ENCODE measurements at regions not wholly inside any gene's neighbourhood (a gene's known extent, or its start where the extent isn't known, plus 50 kb on each side); places are given as distances from the start of the nearest gene placed in this dataset.
A peak's percentile ranks its signal among the peaks of the same experiment; 100 is the strongest.

DNA sequence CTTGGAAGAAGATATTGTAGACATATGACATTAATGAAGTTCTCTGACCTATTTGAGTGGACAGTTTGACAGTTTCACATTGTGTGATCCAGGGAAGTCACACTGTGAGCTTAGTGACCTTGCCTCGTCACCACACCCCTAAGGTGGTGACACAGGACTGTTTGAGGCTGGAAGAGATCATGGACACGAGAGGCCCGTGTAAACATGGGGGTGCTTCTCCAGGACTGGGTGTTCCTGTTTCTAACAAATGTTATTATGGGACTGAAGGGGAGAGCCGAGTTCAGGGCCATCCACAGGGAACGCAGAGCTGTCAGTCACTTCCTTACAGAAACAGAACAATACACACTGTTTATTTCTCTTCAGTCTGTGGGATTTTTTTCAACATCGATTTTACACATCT is 96.5 kb upstream of the DNAJC19 start:
- no peak for FAIRE-seq
- no peaks in the 10 kb centered on the region for H3K9me3 ChIP-seq (ENCODE audit: control insufficient read depth in 2 of 3, insufficient read depth in 1 of 3, low read length in 3 of 3)
- H3K9ac ChIP-seq (ENCODE audit: low read length in 3 of 3), result no peak overlapping the region
- H3K4me1 ChIP-seq (ENCODE audit: control insufficient read depth in 2 of 3, insufficient read depth in 2 of 3, low read depth in 1 of 3, low read length in 3 of 3), result no peaks in the 10 kb centered on the region
- intact Hi-C loops (cut with DNase I), result no loop called here
- no peak for DNase-seq
- no peak overlapping the region for H3K4me3 ChIP-seq (ENCODE audit: low read length in 3 of 3)
- no peaks in the 10 kb centered on the region for H3K36me3 ChIP-seq (ENCODE audit: control insufficient read depth in 2 of 3, insufficient read depth in 3 of 3, low read length in 3 of 3)
- no peak overlapping the region for H3K27ac ChIP-seq (ENCODE audit: low read depth in 2 of 2, low read length in 2 of 2)
- no peaks in the 10 kb centered on the region for H3K27me3 ChIP-seq (ENCODE audit: control insufficient read depth, insufficient read depth, low read length)
- TF ChIP-seq, protein P1, sequence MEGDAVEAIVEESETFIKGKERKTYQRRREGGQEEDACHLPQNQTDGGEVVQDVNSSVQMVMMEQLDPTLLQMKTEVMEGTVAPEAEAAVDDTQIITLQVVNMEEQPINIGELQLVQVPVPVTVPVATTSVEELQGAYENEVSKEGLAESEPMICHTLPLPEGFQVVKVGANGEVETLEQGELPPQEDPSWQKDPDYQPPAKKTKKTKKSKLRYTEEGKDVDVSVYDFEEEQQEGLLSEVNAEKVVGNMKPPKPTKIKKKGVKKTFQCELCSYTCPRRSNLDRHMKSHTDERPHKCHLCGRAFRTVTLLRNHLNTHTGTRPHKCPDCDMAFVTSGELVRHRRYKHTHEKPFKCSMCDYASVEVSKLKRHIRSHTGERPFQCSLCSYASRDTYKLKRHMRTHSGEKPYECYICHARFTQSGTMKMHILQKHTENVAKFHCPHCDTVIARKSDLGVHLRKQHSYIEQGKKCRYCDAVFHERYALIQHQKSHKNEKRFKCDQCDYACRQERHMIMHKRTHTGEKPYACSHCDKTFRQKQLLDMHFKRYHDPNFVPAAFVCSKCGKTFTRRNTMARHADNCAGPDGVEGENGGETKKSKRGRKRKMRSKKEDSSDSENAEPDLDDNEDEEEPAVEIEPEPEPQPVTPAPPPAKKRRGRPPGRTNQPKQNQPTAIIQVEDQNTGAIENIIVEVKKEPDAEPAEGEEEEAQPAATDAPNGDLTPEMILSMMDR (IDR thresholded peaks at IDR 0.05; ENCODE audit: borderline replicate concordance, extremely low read depth, insufficient read depth), result no peak

DNA sequence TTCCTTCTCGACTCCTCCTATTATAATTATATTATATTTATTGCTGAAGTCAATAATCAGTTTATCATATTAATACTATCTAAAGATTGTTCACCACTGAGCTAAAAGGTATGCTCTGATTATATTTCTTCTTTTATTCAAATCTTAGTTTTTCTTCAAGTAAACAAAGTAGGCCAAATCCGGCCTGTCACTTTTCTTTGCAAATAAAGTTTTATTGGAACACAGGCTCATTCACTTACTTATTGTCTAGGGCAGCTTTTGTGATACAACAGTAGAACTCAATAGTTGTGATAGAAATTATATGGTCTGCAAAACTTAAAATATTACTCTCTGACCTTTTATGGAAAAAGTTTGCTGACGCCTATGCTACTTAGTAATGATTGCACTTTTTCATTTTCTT is 92.4 kb upstream of the DNAJC19 start:
- intact Hi-C loops (cut with DNase I), result no loop called here
- Histone ChIP-seq H3K36me3 (ENCODE audit: control insufficient read depth in 2 of 3, insufficient read depth in 3 of 3, low read length in 3 of 3) (no peaks in the 10 kb centered on the region), H3K9me3 (ENCODE audit: control insufficient read depth in 2 of 3, insufficient read depth in 1 of 3, low read length in 3 of 3) (peaks cover 0 to 3% (median 0%) of the 10 kb centered on the region in 3 donors), H3K27me3 (ENCODE audit: control insufficient read depth, insufficient read depth, low read length) (no peaks in the 10 kb centered on the region), H3K9ac (ENCODE audit: low read length in 3 of 3) (no peak overlapping the region), H3K27ac (ENCODE audit: low read depth in 2 of 2, low read length in 2 of 2) (no peak overlapping the region), H3K4me3 (ENCODE audit: low read length in 3 of 3) (no peak overlapping the region), H3K4me1 (ENCODE audit: control insufficient read depth in 2 of 3, insufficient read depth in 2 of 3, low read depth in 1 of 3, low read length in 3 of 3) (no peaks in the 10 kb centered on the region)
- DNase-seq (no peak), FAIRE-seq (no peak)
- TF ChIP-seq, protein P1 (IDR thresholded peaks at IDR 0.05; ENCODE audit: borderline replicate concordance, extremely low read depth, insufficient read depth), result no peak

DNA sequence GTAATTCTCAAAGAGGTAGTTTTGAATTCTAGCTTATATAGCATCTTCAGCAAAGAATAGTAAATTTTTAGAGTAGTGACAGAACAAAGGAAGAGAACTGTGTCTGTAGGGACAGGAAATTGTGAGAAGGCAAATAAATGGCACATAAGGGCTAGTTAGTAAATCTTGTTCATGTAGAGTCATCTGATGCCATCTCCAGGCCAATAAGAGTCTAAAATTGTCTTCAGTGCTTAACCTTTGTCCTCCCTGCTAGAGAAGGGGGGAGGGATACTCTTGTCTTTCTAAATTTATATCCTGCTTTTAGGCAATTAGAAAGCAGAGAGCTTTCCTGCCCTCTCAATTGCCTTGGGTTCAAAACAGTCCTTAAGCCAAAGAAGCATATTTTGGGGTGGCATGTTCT is 87.0 kb upstream of the DNAJC19 start:
- H3K9ac ChIP-seq (ENCODE audit: low read length in 3 of 3), result no peak overlapping the region
- DNase-seq, result peak in 2 of 5 donors; percentile 7 to 8
- TF ChIP-seq, protein P1 (IDR thresholded peaks at IDR 0.05; ENCODE audit: borderline replicate concordance, extremely low read depth, insufficient read depth), result no peak
- H3K4me3 ChIP-seq (ENCODE audit: low read length in 3 of 3), result no peak overlapping the region
- no peak overlapping the region for H3K27ac ChIP-seq (ENCODE audit: low read depth in 2 of 2, low read length in 2 of 2)
- no peaks in the 10 kb centered on the region for H3K4me1 ChIP-seq (ENCODE audit: control insufficient read depth in 2 of 3, insufficient read depth in 2 of 3, low read depth in 1 of 3, low read length in 3 of 3)
- intact Hi-C loops (cut with DNase I), result no loop called here
- no peak for FAIRE-seq
- peaks cover 0 to 3% (median 2%) of the 10 kb centered on the region in 3 donors for H3K9me3 ChIP-seq (ENCODE audit: control insufficient read depth in 2 of 3, insufficient read depth in 1 of 3, low read length in 3 of 3)
- H3K27me3 ChIP-seq (ENCODE audit: control insufficient read depth, insufficient read depth, low read length), result no peaks in the 10 kb centered on the region
- no peaks in the 10 kb centered on the region for H3K36me3 ChIP-seq (ENCODE audit: control insufficient read depth in 2 of 3, insufficient read depth in 3 of 3, low read length in 3 of 3)

DNA sequence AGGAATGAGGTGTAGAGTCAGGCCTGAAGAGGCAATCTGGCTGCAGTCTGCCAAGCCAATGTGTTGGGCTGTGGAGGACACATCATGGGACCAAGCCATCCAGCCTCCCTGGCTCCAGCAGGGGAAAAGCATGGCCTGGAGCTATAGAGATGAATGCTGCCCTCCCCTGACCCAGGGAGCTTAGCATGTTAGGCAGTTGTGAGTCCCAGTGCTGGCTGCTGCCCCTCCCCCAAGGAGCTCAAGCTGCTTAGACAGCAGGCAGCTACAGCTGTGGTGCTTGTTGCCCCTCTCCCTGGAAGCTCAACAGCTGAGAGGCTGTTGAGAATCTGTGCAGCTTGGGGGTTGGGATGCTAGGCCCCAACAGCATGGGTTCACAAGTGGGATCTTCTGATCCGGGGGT is 85.6 kb upstream of the DNAJC19 start:
- TF ChIP-seq, protein P1 (IDR thresholded peaks at IDR 0.05; ENCODE audit: borderline replicate concordance, extremely low read depth, insufficient read depth), result no peak
- Histone ChIP-seq H3K4me3 (ENCODE audit: low read length in 3 of 3) (no peak overlapping the region), H3K27ac (ENCODE audit: low read depth in 2 of 2, low read length in 2 of 2) (no peak overlapping the region), H3K36me3 (ENCODE audit: control insufficient read depth in 2 of 3, insufficient read depth in 3 of 3, low read length in 3 of 3) (no peaks in the 10 kb centered on the region), H3K4me1 (ENCODE audit: control insufficient read depth in 2 of 3, insufficient read depth in 2 of 3, low read depth in 1 of 3, low read length in 3 of 3) (no peaks in the 10 kb centered on the region), H3K9ac (ENCODE audit: low read length in 3 of 3) (no peak overlapping the region), H3K27me3 (ENCODE audit: control insufficient read depth, insufficient read depth, low read length) (no peaks in the 10 kb centered on the region), H3K9me3 (ENCODE audit: control insufficient read depth in 2 of 3, insufficient read depth in 1 of 3, low read length in 3 of 3) (peaks cover 0 to 3% (median 2%) of the 10 kb centered on the region in 3 donors)
- FAIRE-seq, result no peak
- intact Hi-C loops (cut with DNase I), result no loop called here
- DNase-seq, result no peak

Measured in kidney (tissue), 13 donors.